ENCODE measurements at regions not wholly inside any gene's neighbourhood (a gene's known extent, or its start where the extent isn't known, plus 50 kb on each side); places are given as distances from the start of the nearest gene placed in this dataset.

- no peak for ATAC-seq (ENCODE audit: low FRiP score in 2 of 2)
- H3K9me3 ChIP-seq = no peaks in the 10 kb centered on the region
- WGBS, 2 donors = 84 to 86% methylated on average over 13 to 20 of the region's 20 CpGs
- H3K4me3 ChIP-seq = no peak overlapping the region
- peak; percentile 18 to 71 for DNase-seq
- TF ChIP-seq EP300 (IDR thresholded peaks at IDR 0.05) = no peak
- no peak for TF ChIP-seq POLR2AphosphoS5 (IDR thresholded peaks at IDR 0.05)
- TF ChIP-seq, protein P1, sequence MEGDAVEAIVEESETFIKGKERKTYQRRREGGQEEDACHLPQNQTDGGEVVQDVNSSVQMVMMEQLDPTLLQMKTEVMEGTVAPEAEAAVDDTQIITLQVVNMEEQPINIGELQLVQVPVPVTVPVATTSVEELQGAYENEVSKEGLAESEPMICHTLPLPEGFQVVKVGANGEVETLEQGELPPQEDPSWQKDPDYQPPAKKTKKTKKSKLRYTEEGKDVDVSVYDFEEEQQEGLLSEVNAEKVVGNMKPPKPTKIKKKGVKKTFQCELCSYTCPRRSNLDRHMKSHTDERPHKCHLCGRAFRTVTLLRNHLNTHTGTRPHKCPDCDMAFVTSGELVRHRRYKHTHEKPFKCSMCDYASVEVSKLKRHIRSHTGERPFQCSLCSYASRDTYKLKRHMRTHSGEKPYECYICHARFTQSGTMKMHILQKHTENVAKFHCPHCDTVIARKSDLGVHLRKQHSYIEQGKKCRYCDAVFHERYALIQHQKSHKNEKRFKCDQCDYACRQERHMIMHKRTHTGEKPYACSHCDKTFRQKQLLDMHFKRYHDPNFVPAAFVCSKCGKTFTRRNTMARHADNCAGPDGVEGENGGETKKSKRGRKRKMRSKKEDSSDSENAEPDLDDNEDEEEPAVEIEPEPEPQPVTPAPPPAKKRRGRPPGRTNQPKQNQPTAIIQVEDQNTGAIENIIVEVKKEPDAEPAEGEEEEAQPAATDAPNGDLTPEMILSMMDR (IDR thresholded peaks at IDR 0.05) = no peak
- TF ChIP-seq POLR2A (IDR thresholded peaks at IDR 0.05) = no peak
- H3K36me3 ChIP-seq = no peaks in the 10 kb centered on the region
- peaks cover 38 to 56% (median 43%) of the 10 kb centered on the region in 4 donors for H3K4me1 ChIP-seq
- no peaks in the 10 kb centered on the region for H3K27me3 ChIP-seq
- peak overlapping the region in 3 of 4 donors; percentile 70 to 73 (median 72) for H3K27ac ChIP-seq
These were observed 125.0 kb upstream of the MEF2A start for GRCh38 chr15:99440551-99441443.

GRCh38 chr15:99441444-99441800 lies 124.4 kb upstream of the MEF2A start:
- DNase-seq (no peak), ATAC-seq (ENCODE audit: low FRiP score in 2 of 2) (no peak)
- 86 to 87% methylated on average over 6 of the region's 6 CpGs for WGBS, 2 donors
- no peak for TF ChIP-seq POLR2A (IDR thresholded peaks at IDR 0.05)
- no peaks in the 10 kb centered on the region for H3K9me3 ChIP-seq
- H3K27ac ChIP-seq = peak overlapping the region; percentile 69 to 73 (median 71)
- H3K4me3 ChIP-seq = no peak overlapping the region
- no peaks in the 10 kb centered on the region for H3K36me3 ChIP-seq
- H3K27me3 ChIP-seq = no peaks in the 10 kb centered on the region
- peaks cover 33 to 51% (median 37%) of the 10 kb centered on the region in 4 donors for H3K4me1 ChIP-seq

DNA sequence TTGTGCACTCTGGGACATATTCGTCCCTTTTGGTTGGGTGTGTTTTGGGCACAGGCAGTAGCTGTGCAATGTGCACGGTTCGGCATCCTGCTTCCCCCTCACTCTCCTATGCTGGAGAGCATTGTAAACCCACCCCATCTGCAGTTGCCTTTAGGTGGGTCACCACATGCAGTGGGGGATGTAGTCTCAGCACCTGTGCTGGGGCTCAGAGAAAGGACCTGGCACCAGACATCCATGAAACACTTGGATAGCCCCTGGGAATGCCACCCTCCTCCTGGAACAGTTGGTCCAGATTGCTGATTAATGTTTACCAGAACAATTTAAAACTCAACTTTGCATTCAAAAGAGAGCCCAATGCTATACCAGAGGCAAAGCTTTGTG lies 123.9 kb upstream of the MEF2A start:
- TF ChIP-seq EP300 (IDR thresholded peaks at IDR 0.05) (no peak), POLR2AphosphoS5 (IDR thresholded peaks at IDR 0.05) (no peak), POLR2A (IDR thresholded peaks at IDR 0.05) (no peak)
- TF ChIP-seq, protein P1 (IDR thresholded peaks at IDR 0.05) = no peak
- Histone ChIP-seq H3K4me3 (no peak overlapping the region), H3K4me1 (peaks cover 33 to 46% (median 37%) of the 10 kb centered on the region in 4 donors), H3K27me3 (no peaks in the 10 kb centered on the region), H3K36me3 (no peaks in the 10 kb centered on the region), H3K9me3 (no peaks in the 10 kb centered on the region), H3K27ac (peak overlapping the region; percentile 69 to 73 (median 71))
- DNase-seq (no peak), ATAC-seq (ENCODE audit: low FRiP score in 2 of 2) (no peak)
- WGBS, 2 donors = 72 to 76% methylated on average over 3 of the region's 3 CpGs

DNA sequence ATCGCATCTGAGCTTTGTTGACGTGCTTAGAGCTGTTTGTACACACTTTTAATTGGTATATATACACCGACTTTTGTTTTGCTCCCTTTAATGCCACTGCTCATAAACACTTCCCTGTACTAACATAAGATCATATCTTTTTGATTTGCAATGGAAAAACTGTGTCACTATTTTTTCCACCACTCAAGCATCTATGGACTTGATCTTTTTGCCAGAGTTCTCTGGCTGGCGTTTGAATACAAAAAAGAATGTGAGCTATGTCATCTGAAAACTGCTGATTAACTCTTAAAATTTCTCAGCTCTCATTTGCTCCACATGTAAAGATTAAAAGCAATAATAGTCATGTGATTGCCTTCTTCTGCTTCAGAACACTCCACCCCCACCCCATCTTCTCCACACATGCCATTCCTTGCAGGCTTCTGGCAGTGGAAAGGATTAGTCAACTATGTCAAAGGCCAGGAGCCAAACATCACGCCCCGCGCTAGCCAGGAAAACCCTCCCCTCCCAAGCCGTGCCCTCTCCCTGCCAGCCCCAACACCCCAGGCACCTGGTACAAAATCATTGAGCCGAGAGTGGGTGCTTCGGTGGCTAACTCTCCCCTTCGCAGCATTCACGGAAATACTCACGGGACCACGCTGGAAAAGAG lies 123.4 kb upstream of the MEF2A start:
- peak in 2 of 4 donors; percentile 15 to 56 for TF ChIP-seq EP300 (IDR thresholded peaks at IDR 0.05)
- TF ChIP-seq POLR2AphosphoS5 (IDR thresholded peaks at IDR 0.05) = peak; percentile 37 to 62
- no peak for TF ChIP-seq POLR2A (IDR thresholded peaks at IDR 0.05)
- H3K27ac ChIP-seq = peak overlapping the region; percentile 69 to 73 (median 71)
- H3K4me3 ChIP-seq = no peak overlapping the region

GRCh38 chr15:99443056-99443756 lies 122.6 kb upstream of the MEF2A start:
- no peak overlapping the region for H3K4me3 ChIP-seq
- no peaks in the 10 kb centered on the region for H3K9me3 ChIP-seq
- H3K36me3 ChIP-seq = no peaks in the 10 kb centered on the region
- ATAC-seq (ENCODE audit: low FRiP score in 2 of 2) (no peak), DNase-seq (no peak)
- H3K27me3 ChIP-seq = no peaks in the 10 kb centered on the region
- WGBS, 2 donors = 74 to 84% methylated on average over 6 to 10 of the region's 10 CpGs
- H3K27ac ChIP-seq = peak overlapping the region; percentile 69 to 73 (median 71)
- H3K4me1 ChIP-seq = peaks cover 31 to 44% (median 38%) of the 10 kb centered on the region in 4 donors
- TF ChIP-seq POLR2A (IDR thresholded peaks at IDR 0.05) = no peak
- TF ChIP-seq, protein P1 (IDR thresholded peaks at IDR 0.05) = no peak
- no peak for TF ChIP-seq EP300 (IDR thresholded peaks at IDR 0.05)
- TF ChIP-seq POLR2AphosphoS5 (IDR thresholded peaks at IDR 0.05) = no peak

More for the DNA sequence above, 123.4 kb upstream of the MEF2A start:
- peak; percentile 67 to 78 for ATAC-seq (ENCODE audit: low FRiP score in 2 of 2)
- WGBS, 2 donors = 30 to 33% methylated on average over 14 of the region's 14 CpGs
- Histone ChIP-seq H3K9me3 (no peaks in the 10 kb centered on the region), H3K4me1 (peaks cover 33 to 44% (median 39%) of the 10 kb centered on the region in 4 donors), H3K36me3 (no peaks in the 10 kb centered on the region), H3K27me3 (no peaks in the 10 kb centered on the region)
- peak in 1 of 2 donors; percentile 45 for DNase-seq
